Ectodermal cell (in vitro differentiated cells): ENCODE measurements at regions not wholly inside any gene's neighbourhood (a gene's known extent, or its start where the extent isn't known, plus 50 kb on each side); places are given as distances from the start of the nearest gene placed in this dataset.
"Not testable (repeated sequence)": the region's sequence is repeated elsewhere in the genome, so short reads cannot be mapped to it uniquely, and the experiment has no call there.

Experiments used
- H3K27ac ChIP-seq: 2 replicates; pipeline ENCODE4 v1.7.0; 2013; ENCODE audit warnings: mild to moderate bottlenecking, low read depth, low read length; ENCODE audit not compliant: insufficient read depth, poor library complexity, severe bottlenecking
- H3K27me3 ChIP-seq: 2 replicates; pipeline ENCODE4 v1.7.0; 2013; ENCODE audit warnings: mild to moderate bottlenecking, low read length; ENCODE audit not compliant: insufficient read depth, control insufficient read depth, poor library complexity, severe bottlenecking
- H3K36me3 ChIP-seq: one replicate; pipeline ENCODE4 v1.7.0; 2013; ENCODE audit warnings: low read length; ENCODE audit not compliant: control insufficient read depth, insufficient read depth
- H3K4me1 ChIP-seq: one replicate; pipeline ENCODE4 v1.7.0; 2013; ENCODE audit warnings: low read length; ENCODE audit not compliant: control insufficient read depth, insufficient read depth
- H3K4me3 ChIP-seq: 2 replicates; pipeline ENCODE4 v1.7.0; 2013; ENCODE audit warnings: low read depth, low read length, control low read depth; ENCODE audit not compliant: insufficient read depth
- H3K9me3 ChIP-seq: 2 replicates; pipeline ENCODE4 v1.7.0; 2013; ENCODE audit warnings: mild to moderate bottlenecking, low read length, moderate library complexity; ENCODE audit not compliant: control insufficient read depth
- whole genome bisulfite sequencing, 2 experiments: methylation state at CpG; one replicate each; pipeline ENCODE4 v1.1.7; 2013; ENCODE audit warnings: missing lambda C conversion rate in 2 of 2; 5-methylcytosine and 5-hydroxymethylcytosine counted together

- H3K27me3 ChIP-seq, result no peaks in the 10 kb centered on the region
- no peak overlapping the region for H3K27ac ChIP-seq
- no peaks in the 10 kb centered on the region for H3K36me3 ChIP-seq
- no peaks in the 10 kb centered on the region for H3K4me1 ChIP-seq
- peaks cover 2% of the 10 kb centered on the region for H3K9me3 ChIP-seq
- no peak overlapping the region for H3K4me3 ChIP-seq
These were observed 687.8 kb downstream of the IPMK start for GRCh38 chr10:57579926-57580325.

DNA sequence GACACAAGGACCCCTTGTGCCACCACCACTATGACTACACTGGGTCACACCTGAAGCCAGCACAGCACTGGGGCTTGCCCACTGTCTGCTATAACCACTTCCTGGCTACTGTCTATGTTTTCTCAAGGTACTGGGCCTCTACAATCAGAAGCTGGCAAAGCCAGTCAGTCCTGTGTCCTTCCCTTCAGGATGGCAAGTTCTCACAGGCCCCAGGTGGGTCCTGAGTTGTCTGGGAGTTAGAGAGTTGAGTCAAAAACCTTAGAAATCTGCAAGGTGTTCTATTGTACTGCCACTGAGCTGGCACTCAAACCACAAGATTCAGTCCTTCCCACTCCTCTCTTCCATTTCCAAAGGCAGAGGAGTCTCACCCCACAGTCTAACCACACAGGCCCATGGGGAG, 705.5 kb downstream of the IPMK start:
- no peaks in the 10 kb centered on the region for H3K9me3 ChIP-seq
- H3K4me3 ChIP-seq, result no peak overlapping the region
- no peaks in the 10 kb centered on the region for H3K36me3 ChIP-seq
- no peaks in the 10 kb centered on the region for H3K27me3 ChIP-seq
- H3K27ac ChIP-seq, result no peak overlapping the region
- no peaks in the 10 kb centered on the region for H3K4me1 ChIP-seq

DNA sequence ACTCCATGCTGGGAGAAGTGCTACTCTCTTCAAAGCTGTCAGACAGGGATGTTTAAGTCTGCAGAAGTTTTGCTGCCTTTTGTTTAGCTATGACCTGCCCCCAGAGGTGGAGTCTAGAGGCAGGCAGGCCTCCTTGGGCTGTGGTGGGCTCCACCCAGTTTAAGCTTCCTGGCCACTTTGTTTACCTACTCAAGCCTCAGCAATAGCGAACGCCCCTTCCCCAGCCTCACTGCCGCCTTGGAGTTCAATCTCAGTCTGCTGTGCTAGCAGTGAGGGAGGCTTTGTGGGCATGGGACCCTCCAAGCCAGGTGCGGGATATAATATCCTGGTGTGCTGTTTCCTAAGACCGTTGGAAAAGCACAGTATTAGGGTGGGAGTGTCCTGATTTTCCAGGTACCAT, 715.9 kb downstream of the IPMK start:
- H3K27me3 ChIP-seq, H3K9me3 ChIP-seq, H3K36me3 ChIP-seq, H3K4me3 ChIP-seq, H3K4me1 ChIP-seq, H3K27ac ChIP-seq: not testable (repeated sequence)
- 85 to 90% methylated on average over 5 of the region's 5 CpGs for WGBS, 2 experiments

DNA sequence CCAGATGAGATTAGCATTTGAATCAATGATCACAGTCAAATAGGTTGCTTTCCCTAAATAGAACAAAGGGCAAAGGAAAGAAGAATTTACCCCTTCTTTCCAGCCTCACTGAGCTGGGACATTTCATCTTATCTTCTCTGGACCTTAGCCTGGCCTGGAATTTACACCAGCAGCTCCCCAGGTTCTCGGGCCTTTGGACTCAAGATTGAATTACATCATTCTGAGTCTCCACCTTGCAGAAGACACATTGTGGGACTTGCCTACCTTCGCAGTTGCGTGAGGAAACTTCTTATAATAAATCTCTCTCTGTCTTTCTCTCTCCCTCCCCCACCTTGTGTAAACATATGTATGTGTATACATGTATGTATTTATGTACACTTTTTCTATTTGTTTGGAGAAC, 732.4 kb downstream of the IPMK start:
- no peak overlapping the region for H3K27ac ChIP-seq
- no peaks in the 10 kb centered on the region for H3K27me3 ChIP-seq
- H3K4me3 ChIP-seq, result no peak overlapping the region
- 84 to 88% methylated on average over 2 to 3 of the region's 3 CpGs for WGBS, 2 experiments
- H3K9me3 ChIP-seq, result no peaks in the 10 kb centered on the region
- H3K36me3 ChIP-seq, result no peaks in the 10 kb centered on the region
- H3K4me1 ChIP-seq, result no peaks in the 10 kb centered on the region

GRCh38 chr10:57513637-57514036, 754.1 kb downstream of the IPMK start:
- no peaks in the 10 kb centered on the region for H3K9me3 ChIP-seq
- 89 to 94% methylated on average over 8 to 9 of the region's 9 CpGs for whole genome bisulfite sequencing, 2 experiments
- no peaks in the 10 kb centered on the region for H3K36me3 ChIP-seq
- no peak overlapping the region for H3K4me3 ChIP-seq
- H3K27ac ChIP-seq, result no peak overlapping the region
- no peaks in the 10 kb centered on the region for H3K27me3 ChIP-seq
- no peaks in the 10 kb centered on the region for H3K4me1 ChIP-seq

DNA sequence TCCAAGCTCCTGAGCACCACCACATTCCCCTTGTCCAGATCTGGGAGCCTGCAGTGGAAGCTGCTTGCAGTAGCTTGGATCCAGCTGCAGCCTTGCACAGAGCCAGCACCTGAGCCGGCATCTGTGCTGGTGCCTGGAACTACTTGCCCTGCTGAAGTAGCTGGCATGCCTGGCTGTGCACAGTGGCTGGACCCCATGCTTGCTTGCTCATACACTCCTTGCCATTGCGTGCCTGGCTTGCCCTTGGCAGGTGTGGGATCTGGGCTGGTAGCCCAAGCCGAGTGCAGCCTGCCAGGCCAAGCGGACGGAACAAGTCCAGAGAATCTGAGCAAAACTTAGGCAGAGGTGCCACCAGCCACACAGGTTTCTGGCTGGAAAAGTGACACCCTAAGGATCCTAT, 759.9 kb downstream of the IPMK start:
- Histone ChIP-seq H3K4me1 (no peaks in the 10 kb centered on the region), H3K9me3 (no peaks in the 10 kb centered on the region), H3K27me3 (no peaks in the 10 kb centered on the region), H3K27ac (no peak overlapping the region), H3K36me3 (no peaks in the 10 kb centered on the region), H3K4me3 (no peak overlapping the region)
- 75 to 77% methylated on average over 5 of the region's 5 CpGs for WGBS, 2 experiments

- WGBS, 2 experiments, result 90 to 91% methylated on average over 10 of the region's 10 CpGs
- H3K4me3 ChIP-seq, result no peak overlapping the region
These were observed 761.1 kb downstream of the IPMK start for GRCh38 chr10:57506414-57507094.

DNA sequence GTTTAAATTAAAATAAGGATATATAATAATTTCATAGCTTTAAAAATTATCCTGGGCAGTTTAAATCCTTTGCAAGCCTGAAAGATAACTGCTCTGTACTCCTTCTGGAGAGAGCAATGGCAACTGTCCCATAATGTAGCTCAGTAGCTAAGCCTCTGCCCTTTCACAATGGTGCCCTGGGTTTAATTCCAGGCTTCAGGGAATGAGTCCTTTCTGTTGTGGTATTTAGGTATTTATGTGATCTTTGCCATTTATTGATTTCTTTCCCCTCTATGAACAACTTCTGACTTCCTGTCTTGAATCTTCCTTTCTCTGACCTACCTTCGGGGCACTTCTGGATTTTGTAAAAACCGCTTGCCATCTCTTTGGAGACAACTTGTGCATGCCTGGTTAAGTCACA, 773.2 kb downstream of the IPMK start:
- H3K27me3 ChIP-seq, result no peaks in the 10 kb centered on the region
- no peak overlapping the region for H3K27ac ChIP-seq
- 93 to 98% methylated on average over 2 of the region's 2 CpGs for WGBS, 2 experiments
- H3K4me3 ChIP-seq, result no peak overlapping the region
- no peaks in the 10 kb centered on the region for H3K4me1 ChIP-seq
- H3K9me3 ChIP-seq, result peaks cover 3% of the 10 kb centered on the region
- no peaks in the 10 kb centered on the region for H3K36me3 ChIP-seq

More at GRCh38 chr10:57506414-57507094, 761.1 kb downstream of the IPMK start:
- Histone ChIP-seq H3K27me3 (no peaks in the 10 kb centered on the region), H3K27ac (no peak overlapping the region), H3K9me3 (no peaks in the 10 kb centered on the region), H3K36me3 (no peaks in the 10 kb centered on the region), H3K4me1 (no peaks in the 10 kb centered on the region)

GRCh38 chr10:57482259-57482658, 785.4 kb downstream of the IPMK start:
- Histone ChIP-seq H3K27ac (no peak overlapping the region), H3K27me3 (no peaks in the 10 kb centered on the region), H3K4me1 (no peaks in the 10 kb centered on the region), H3K36me3 (no peaks in the 10 kb centered on the region), H3K9me3 (no peaks in the 10 kb centered on the region), H3K4me3 (no peak overlapping the region)
- 82 to 96% methylated on average over 1 of the region's 1 CpG for WGBS, 2 experiments

DNA sequence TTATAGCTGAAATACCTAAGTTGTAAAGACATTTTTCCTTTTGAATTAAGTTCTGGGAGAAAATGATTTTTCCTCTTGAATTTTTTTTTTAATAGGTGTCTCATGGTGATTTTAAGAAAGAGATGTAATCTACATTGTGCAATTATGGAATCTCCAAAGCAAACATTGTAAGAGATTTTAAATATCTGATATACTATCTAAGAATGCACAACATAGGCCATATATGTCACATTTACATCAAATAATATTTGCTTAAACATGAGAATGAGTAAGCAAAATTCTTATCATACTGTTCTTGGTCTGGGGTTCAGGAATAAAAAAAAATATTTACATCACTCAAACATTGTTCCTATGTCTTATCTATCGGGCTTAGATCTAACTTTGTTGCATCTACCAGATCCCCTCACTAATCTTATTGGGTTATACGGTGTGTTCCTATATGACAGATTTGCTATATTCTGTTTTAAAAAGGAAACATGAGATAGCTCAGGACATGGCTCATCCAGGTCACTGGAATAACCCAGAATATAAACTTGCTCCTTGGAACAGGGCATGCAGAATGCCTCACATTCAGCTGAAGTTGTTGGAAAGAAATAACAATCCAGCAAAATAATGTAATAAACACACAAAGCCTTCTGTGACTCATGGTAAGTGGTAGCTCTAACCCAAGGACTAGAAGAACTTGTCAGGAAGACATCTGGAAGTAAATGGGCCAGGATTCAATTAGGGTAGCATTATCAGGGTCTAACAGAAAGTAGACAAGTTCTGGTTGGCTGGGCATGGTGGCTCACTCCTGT, 794.7 kb downstream of the IPMK start:
- Histone ChIP-seq H3K27ac (no peak overlapping the region), H3K9me3 (no peaks in the 10 kb centered on the region), H3K27me3 (no peaks in the 10 kb centered on the region), H3K4me3 (no peak overlapping the region), H3K36me3 (no peaks in the 10 kb centered on the region), H3K4me1 (no peaks in the 10 kb centered on the region)
- WGBS, 2 experiments, result 96 to 100% methylated on average over 2 of the region's 2 CpGs
